HG03378 (cell line): ENCODE measurements at regions not wholly inside any gene's neighbourhood (a gene's known extent, or its start where the extent isn't known, plus 50 kb on each side); places are given as distances from the start of the nearest gene placed in this dataset.

Experiments
- ATAC-seq: cut with Tn5 transposase; IDR thresholded peaks from one replicate; pipeline ENCODE4 v1.9.1; 2021; ENCODE audit warnings: mild to moderate bottlenecking, moderate library complexity; ENCODE audit not compliant: unreplicated experiment

DNA sequence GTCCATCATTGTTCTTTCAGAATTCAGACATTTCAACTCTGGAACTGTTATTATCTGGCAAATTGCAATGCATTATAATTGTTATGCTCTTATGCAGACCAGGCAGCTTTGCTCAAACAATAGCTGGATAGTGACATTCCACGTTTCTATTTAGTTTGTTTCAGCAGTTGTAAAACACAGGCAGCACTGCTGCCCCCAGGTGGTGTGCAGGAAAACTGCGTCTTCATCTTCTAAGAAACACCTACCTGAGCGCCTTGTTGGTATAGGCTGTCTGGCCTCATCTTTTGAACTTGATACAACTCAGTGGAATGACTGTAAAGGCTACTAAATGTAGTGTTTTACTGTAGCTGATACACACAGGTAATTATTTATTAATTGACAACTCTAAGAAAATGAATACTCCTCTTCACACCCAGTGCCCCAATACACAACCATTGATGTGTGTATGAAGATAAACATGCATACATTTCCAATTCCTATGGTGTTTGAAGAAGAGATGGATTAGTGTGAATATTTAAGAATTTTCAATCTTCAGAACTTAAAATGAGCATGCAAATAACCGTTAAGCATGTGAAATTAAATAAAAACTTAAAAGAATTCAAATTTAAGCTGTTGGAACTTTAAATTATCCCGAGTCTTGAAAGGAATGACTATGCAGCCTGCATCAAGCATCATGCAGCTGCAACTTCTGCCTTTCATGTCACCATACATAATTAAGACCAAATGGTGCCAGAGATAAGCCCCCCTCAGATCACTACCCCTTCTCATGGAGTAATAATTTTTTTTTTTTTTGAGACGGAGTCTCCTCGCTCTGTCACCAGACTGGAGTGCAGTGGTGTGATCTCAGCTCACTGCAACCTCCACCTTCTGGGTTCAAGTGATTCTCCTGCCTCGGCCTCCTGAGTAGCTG is 85.6 kb downstream of the CD8B2 start:
- no peak for ATAC-seq

DNA sequence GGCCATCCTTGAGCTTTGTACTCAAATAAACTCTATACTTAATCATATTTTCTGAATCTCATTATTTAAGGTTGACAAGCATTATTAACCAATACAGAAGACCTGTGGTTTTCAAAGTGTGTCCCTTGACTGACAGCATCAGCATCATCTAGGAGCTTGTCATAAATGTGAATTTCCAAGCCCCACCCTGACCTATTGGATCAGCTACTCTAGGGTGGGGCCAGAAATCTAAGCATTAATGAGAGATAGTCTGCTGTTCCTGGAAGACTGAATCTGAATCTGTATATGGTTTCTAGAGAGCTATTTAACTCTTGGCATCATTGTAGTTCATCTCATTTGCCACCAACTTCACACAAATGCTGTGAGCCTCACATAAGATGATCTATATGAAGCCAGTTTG is 86.6 kb downstream of the CD8B2 start:
- ATAC-seq = no peak

DNA sequence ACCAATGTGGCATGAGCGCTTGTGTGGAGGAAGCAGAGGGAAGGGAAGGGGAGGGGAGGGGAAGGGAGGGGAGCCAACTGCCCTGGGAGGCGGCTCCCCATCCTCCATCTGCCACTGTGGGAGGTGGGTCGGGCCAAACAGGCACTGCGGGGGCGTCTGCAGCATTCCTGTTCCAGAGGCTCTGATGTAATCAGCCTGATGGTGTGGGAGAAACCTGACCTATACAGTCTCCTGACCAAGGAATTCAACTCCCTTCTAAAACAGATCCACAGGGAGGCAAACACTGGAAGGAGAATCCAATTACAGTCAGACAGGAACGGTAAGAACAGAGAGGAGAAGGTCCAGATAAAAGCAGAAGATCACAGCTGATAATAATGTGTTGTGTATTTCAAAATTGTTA is 88.8 kb downstream of the CD8B2 start:
- no peak for ATAC-seq

DNA sequence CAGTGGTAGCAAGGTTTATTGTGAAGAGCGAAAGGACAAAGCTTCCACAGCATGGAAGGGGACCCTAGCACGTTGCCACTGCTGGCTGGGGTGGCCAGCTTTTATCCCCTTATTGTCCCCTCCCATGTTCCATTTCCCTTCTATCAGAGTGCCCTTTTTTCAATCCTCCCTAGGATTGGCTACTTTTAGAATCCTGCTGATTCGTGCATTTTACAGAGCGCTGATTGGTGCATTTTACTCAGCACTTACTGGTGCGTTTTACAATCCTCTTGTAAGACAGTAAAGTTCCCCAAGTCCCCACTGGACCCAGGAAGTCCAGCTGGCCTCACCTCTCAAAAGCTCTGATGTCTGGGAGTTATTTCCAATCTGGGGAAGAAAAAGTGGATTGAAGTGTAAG is 90.1 kb downstream of the CD8B2 start:
- ATAC-seq = no peak

- no peak for ATAC-seq
Measured at GRCh38 chr2:106579750-106580197, 92.6 kb downstream of the CD8B2 start.

DNA sequence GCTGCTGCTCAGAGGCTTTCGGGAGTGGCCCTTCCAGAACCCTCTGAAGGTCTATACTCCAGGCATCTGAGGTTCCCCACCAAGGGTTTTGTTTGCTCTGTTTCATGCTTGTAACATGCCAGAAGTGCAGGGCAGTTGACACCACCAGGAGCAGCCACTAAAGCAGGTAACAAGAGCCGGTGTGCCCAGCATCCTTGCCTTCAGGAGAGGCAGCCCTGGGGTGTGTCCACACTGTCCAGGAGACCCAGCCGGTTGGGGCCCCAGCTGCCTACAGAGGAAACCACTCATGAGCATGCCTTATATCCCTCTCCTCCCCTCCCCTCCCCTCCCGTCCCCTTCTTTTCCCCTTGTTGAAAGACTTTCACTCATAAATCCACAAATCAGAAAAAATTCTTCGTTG is 93.1 kb downstream of the CD8B2 start:
- no peak for ATAC-seq

- no peak for ATAC-seq
Measured at GRCh38 chr2:106581328-106581727, 94.2 kb downstream of the CD8B2 start.

GRCh38 chr2:106581755-106582147 is 94.6 kb downstream of the CD8B2 start:
- peak; percentile 22 for ATAC-seq

DNA sequence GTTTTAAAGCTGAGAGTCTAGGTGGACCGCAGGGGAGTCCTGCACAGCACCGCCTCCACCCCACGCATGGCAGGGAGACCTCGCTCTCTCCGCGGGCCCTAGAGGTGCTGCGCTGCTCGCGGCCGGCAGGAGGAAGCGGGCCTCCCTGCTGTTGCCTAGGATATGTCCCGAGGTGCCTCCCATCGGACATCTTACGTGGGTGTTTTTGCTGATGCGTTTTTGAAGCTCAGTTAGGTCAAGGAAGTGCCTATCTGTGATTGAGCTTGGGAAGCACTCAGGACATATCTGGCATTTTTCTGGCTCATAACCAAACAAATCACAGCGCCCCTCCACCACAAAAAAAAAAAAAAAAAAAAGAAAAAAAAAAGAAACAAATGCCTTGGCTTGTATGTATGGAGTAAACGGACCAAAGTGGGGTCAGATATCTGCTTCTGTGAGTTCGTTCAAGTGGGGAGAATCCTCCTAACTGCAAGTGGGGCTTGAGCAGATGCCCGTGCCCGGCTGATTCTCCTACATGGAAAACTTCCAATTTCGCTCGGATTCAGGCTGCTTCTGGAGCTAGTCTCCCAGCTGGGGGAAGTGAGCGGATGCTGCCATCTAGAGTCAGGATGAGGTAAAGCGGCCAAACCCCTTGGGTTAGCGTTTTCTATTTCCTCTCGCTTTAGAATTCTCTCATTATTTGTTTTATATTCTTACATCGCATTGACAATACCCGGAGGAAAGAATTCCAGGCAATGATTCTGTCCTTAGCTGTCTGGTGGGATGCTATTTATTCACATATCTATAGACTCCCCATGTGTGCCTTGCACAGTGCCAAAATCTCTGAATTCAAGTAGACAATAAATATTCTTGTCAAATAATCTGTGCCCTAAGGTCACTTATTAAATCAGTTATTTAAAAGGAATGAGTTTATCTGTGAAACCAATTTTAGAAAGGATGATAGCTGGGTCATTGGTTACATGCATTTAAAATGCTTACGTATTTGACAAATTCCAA is 95.3 kb downstream of the CD8B2 start:
- peak; percentile 70 for ATAC-seq

GRCh38 chr2:106584304-106584954 is 97.3 kb downstream of the CD8B2 start:
- ATAC-seq = no peak

GRCh38 chr2:106596844-106597243 is 109.7 kb downstream of the CD8B2 start:
- no peak for ATAC-seq

GRCh38 chr2:106599540-106599939 is 112.4 kb downstream of the CD8B2 start:
- ATAC-seq = no peak

GRCh38 chr2:106602042-106602441 is 114.9 kb downstream of the CD8B2 start:
- ATAC-seq = no peak

DNA sequence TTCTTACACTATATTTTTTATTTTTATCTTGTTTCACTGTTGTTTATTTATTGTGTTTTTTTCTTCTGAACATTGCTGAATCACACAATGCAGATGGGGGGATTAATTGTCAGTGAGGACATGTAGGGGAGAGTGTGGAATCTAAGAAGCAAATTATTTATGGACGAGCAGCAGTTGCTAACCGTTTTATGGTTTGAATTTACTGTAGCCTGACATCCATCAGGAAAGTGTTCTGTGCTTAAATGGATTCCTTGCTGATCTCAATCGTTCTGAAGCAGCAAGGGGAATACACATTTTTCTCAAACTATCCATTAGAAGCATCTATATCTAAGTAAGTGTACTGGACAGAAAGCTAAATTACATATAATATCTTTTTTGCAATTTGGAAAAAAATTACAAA is 119.5 kb downstream of the CD8B2 start:
- no peak for ATAC-seq

- ATAC-seq = no peak
Measured at GRCh38 chr2:106607371-106607770, 120.2 kb downstream of the CD8B2 start.

DNA sequence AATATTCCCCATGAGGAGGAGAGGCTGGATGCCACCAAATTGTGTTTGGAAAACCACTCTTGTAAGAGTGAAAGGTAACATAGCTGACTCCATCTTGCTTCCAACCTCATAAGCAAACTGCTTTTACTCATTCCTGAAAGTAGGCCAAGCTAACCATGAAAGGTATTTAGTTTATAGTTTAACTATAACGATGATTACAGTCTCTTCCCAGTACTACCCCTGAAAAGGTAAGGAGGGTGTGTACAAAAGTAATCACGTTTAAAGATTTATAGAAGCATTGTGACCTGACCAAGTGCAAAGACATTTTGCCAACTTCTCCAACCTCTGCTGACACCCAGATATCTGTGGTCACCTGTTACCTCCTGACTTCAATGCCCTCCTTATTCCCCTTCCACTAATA is 122.6 kb downstream of the CD8B2 start:
- ATAC-seq = no peak

GRCh38 chr2:106614511-106615291 is 127.5 kb downstream of the CD8B2 start:
- ATAC-seq = no peak

GRCh38 chr2:106618614-106619013 is 131.4 kb downstream of the CD8B2 start:
- no peak for ATAC-seq

- ATAC-seq = no peak
Measured at GRCh38 chr2:106623456-106623855, 136.3 kb downstream of the CD8B2 start.

- ATAC-seq = no peak
Measured at GRCh38 chr2:106624787-106625380, 137.7 kb downstream of the CD8B2 start.
